Smooth muscle cell (in vitro differentiated cells): ENCODE measurements at regions not wholly inside any gene's neighbourhood (a gene's known extent, or its start where the extent isn't known, plus 50 kb on each side); places are given as distances from the start of the nearest gene placed in this dataset.
A peak's percentile ranks its signal among the peaks of the same experiment; 100 is the strongest.

Experiments used
- DNase-seq: peaks from one replicate; lab custom pipeline; 2025; ENCODE audit not compliant: unreplicated experiment; lab: John Stamatoyannopoulos, UW
- H2AFZ ChIP-seq: fragments of 200-600 bp; sonication (generic); 2 replicates; pipeline ENCODE4 v1.6.0; 2016; ENCODE audit warnings: antibody characterized with exemption, low read depth, mild to moderate bottlenecking
- H3F3A ChIP-seq: fragments of 200-600 bp; sonication (generic); 2 replicates; pipeline ENCODE4 v1.6.0; 2017; ENCODE audit warnings: antibody characterized with exemption, low read depth
- H3K27ac ChIP-seq: fragments of 200-600 bp; sonication (generic); 2 replicates; pipeline ENCODE4 v1.5.1; 2016; ENCODE audit warnings: low read depth, mild to moderate bottlenecking
- H3K27me3 ChIP-seq: fragments of 200-600 bp; sonication (generic); 2 replicates; pipeline ENCODE4 v1.6.1; 2016; ENCODE audit warnings: low read depth, mild to moderate bottlenecking
- H3K36me3 ChIP-seq: fragments of 200-600 bp; sonication (generic); 2 replicates; pipeline ENCODE4 v1.5.1; 2016; ENCODE audit warnings: low read depth
- H3K4me1 ChIP-seq: fragments of 200-600 bp; sonication (generic); 2 replicates; pipeline ENCODE4 v1.5.1; 2016; ENCODE audit warnings: low read depth
- H3K4me2 ChIP-seq: fragments of 200-600 bp; sonication (generic); 2 replicates; pipeline ENCODE4 v1.6.0; 2016; ENCODE audit warnings: mild to moderate bottlenecking
- H3K4me3 ChIP-seq: fragments of 200-600 bp; sonication (generic); 2 replicates; pipeline ENCODE4 v1.5.1; 2016; ENCODE audit warnings: mild to moderate bottlenecking
- H3K79me2 ChIP-seq: fragments of 200-600 bp; sonication (generic); 2 replicates; pipeline ENCODE4 v1.6.0; 2016; ENCODE audit warnings: low read depth, mild to moderate bottlenecking
- H3K9ac ChIP-seq: fragments of 200-600 bp; sonication (generic); 2 replicates; pipeline ENCODE4 v1.6.0; 2016; ENCODE audit warnings: low read depth
- H3K9me3 ChIP-seq: fragments of 200-600 bp; sonication (generic); replicated peaks from 2 replicates; pipeline ENCODE4 v1.5.1; 2016; ENCODE audit warnings: low read depth
- H4K20me1 ChIP-seq: fragments of 200-600 bp; sonication (generic); 2 replicates; pipeline ENCODE4 v1.6.0; 2016; ENCODE audit warnings: low read depth
- WGBS: methylation state at CpG from one replicate; pipeline ENCODE4 v1.1.7; 2016; ENCODE audit warnings: low lambda C conversion rate; 5-methylcytosine and 5-hydroxymethylcytosine counted together
- TF ChIP-seq, protein P1 (sequence below): fragments of 200-600 bp; sonication (generic); IDR thresholded peaks from 2 replicates; pipeline ENCODE4 v1.5.1; 2017; ENCODE audit warnings: borderline replicate concordance, mild to moderate bottlenecking, antibody characterized with exemption; ENCODE audit not compliant: insufficient read depth, poor library complexity, severe bottlenecking

DNA sequence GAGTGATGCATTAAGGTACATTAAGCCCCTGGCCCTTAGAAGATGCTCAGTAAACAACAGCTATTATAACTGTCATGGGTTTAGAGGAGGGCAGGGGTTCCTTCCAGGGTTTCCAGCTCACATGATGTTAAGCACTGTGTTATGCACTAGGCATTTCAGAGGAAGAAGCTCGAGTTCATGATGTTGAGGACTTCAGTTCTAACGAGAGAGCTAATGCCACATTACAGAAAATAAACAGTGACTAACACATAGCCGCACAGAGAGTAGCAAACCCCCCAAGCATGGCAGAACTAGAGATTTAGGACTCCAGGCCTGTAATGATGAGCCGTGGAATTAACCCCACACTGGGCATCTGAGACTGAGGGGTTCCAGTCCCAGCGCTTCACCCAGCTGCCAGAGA is 105.2 kb downstream of the UNC5CL start:
- Histone ChIP-seq H3K4me2 (peak overlapping the region; percentile 24), H3K27ac (peak overlapping the region; percentile 32), H3K4me1 (peaks cover 19% of the 10 kb centered on the region), H2AFZ (no peak overlapping the region), H3K9me3 (no peaks in the 10 kb centered on the region), H4K20me1 (no peaks in the 10 kb centered on the region), H3K4me3 (no peak overlapping the region), H3K27me3 (no peaks in the 10 kb centered on the region), H3K9ac (no peak overlapping the region), H3K36me3 (no peaks in the 10 kb centered on the region), H3K79me2 (no peaks in the 10 kb centered on the region), H3F3A (peaks cover 11% of the 10 kb centered on the region)
- WGBS: 34% methylated on average over 5 of the region's 5 CpGs
- TF ChIP-seq, protein P1, sequence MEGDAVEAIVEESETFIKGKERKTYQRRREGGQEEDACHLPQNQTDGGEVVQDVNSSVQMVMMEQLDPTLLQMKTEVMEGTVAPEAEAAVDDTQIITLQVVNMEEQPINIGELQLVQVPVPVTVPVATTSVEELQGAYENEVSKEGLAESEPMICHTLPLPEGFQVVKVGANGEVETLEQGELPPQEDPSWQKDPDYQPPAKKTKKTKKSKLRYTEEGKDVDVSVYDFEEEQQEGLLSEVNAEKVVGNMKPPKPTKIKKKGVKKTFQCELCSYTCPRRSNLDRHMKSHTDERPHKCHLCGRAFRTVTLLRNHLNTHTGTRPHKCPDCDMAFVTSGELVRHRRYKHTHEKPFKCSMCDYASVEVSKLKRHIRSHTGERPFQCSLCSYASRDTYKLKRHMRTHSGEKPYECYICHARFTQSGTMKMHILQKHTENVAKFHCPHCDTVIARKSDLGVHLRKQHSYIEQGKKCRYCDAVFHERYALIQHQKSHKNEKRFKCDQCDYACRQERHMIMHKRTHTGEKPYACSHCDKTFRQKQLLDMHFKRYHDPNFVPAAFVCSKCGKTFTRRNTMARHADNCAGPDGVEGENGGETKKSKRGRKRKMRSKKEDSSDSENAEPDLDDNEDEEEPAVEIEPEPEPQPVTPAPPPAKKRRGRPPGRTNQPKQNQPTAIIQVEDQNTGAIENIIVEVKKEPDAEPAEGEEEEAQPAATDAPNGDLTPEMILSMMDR: no peak
- DNase-seq: no peak

DNA sequence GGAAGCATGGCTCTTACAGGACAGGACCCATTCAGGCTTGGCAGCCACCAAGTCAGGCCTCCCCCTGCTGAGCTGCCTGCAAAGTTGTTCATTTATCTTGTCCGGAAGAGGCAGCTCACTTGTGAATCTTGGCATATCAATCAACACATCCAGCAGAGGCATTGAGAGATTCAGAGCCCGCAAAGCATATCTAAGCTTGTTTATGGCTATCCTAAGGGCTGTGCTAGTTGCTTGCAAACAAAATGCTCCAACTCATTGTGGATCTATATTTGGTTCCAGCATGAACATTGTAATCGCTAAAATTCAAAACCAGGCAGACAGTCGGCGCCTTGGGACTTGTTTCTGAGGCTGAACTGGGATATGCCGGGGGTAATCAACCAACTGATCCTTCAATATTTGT is 106.1 kb downstream of the UNC5CL start:
- Histone ChIP-seq H2AFZ (no peak overlapping the region), H3K4me3 (no peak overlapping the region), H3F3A (peaks cover 10% of the 10 kb centered on the region), H3K79me2 (no peaks in the 10 kb centered on the region), H3K27me3 (no peaks in the 10 kb centered on the region), H3K36me3 (no peaks in the 10 kb centered on the region), H3K9me3 (no peaks in the 10 kb centered on the region), H3K4me2 (no peak overlapping the region), H3K27ac (no peak overlapping the region), H4K20me1 (no peaks in the 10 kb centered on the region), H3K4me1 (peaks cover 18% of the 10 kb centered on the region), H3K9ac (no peak overlapping the region)
- WGBS: 77% methylated on average over 6 of the region's 6 CpGs
- TF ChIP-seq, protein P1: no peak
- no peak for DNase-seq

DNA sequence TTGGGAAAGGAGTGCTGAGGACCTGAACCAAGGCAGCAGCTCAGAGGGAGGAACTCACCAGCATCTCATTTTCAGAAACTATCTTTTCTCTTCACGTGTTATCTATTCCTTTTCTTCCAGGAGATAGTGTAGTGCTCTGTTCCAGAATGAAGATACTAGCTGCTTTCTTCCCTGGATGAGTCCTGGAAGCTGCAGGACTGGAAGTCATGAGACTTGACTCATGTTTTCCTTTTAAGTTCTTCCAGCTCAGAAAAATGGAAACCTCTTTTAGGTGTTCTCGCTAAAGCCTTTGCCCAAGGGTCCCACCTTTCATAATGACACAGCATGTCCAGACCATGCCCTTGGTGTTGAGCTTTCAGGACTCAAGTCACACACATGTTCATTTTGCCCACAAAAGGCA is 106.7 kb downstream of the UNC5CL start:
- Histone ChIP-seq H3K4me2 (peak overlapping the region; percentile 49), H3K4me3 (no peak overlapping the region), H3F3A (peaks cover 5% of the 10 kb centered on the region), H4K20me1 (no peaks in the 10 kb centered on the region), H3K9me3 (no peaks in the 10 kb centered on the region), H3K27me3 (no peaks in the 10 kb centered on the region), H3K4me1 (peaks cover 12% of the 10 kb centered on the region), H3K36me3 (no peaks in the 10 kb centered on the region), H3K79me2 (no peaks in the 10 kb centered on the region), H3K27ac (peak overlapping the region; percentile 49), H2AFZ (no peak overlapping the region), H3K9ac (no peak overlapping the region)
- no peak for DNase-seq
- TF ChIP-seq, protein P1: no peak
- 70% methylated on average over 2 of the region's 2 CpGs for WGBS

DNA sequence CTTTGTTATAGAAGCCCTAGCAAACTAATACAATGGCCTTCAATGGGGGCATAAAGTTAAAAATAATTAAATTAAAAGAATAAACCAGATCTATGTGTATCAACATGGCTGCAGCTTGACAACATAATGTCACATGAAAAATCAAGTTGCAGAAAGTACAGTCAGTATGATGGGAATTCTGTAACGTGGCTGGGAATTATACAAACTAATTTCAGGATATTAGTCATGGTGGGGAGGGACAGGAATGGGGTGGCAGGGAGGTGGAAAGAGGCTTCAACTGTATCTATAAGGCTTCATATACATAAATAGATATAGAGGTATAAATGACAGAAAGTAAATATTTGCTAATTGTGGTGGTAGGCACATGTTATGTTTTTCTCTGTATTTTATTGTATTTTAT is 107.1 kb downstream of the UNC5CL start:
- H3K9ac ChIP-seq: no peak overlapping the region
- no peaks in the 10 kb centered on the region for H3K27me3 ChIP-seq
- H3K4me2 ChIP-seq: peak overlapping the region; percentile 49
- H3K36me3 ChIP-seq: no peaks in the 10 kb centered on the region
- no peak overlapping the region for H3K4me3 ChIP-seq
- no peak overlapping the region for H2AFZ ChIP-seq
- peaks cover 8% of the 10 kb centered on the region for H3K4me1 ChIP-seq
- H4K20me1 ChIP-seq: no peaks in the 10 kb centered on the region
- 24% methylated on average over 1 of the region's 1 CpG for WGBS
- H3K9me3 ChIP-seq: no peaks in the 10 kb centered on the region
- peaks cover under 1% of the 10 kb centered on the region for H3F3A ChIP-seq
- TF ChIP-seq, protein P1: no peak
- DNase-seq: no peak
- no peaks in the 10 kb centered on the region for H3K79me2 ChIP-seq
- peak overlapping the region; percentile 49 for H3K27ac ChIP-seq
